ENCODE measurements at regions not wholly inside any gene's neighbourhood (a gene's known extent, or its start where the extent isn't known, plus 50 kb on each side); places are given as distances from the start of the nearest gene placed in this dataset.

DNA sequence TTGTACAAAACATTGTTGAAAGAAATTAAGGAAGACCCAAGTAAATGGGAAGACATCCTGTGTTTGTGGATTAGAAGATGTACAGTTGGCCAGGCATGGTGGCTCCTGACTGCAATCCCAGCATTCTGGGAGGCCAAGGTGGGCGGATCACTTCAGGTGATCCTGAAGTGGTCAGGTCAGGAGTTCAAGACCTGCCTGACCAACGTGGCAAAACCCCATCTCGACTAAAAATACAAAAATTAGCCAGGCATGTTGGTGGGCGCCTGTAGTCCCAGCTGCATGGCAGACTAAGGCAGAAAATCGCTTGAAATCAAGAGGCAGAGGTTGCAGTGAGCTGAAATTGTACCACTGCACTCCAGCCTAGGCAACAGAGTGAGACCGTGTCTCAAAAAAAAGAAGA lies 62.0 kb upstream of the SEPTIN5 start:
- Histone ChIP-seq H3K27ac (no peak overlapping the region), H3K9ac (no peak overlapping the region), H3K4me3 (no peak overlapping the region), H2AFZ (replicated peaks) (no peak overlapping the region), H3F3A (ENCODE audit: low read depth) (no peaks in the 10 kb centered on the region), H3K79me2 (ENCODE audit: low read depth) (no peaks in the 10 kb centered on the region), H4K20me1 (ENCODE audit: low read depth) (no peaks in the 10 kb centered on the region), H3K4me2 (no peak overlapping the region), H3K4me1 (no peaks in the 10 kb centered on the region), H3K27me3 (no peaks in the 10 kb centered on the region), H3K36me3 (no peaks in the 10 kb centered on the region), H3K9me3 (ENCODE audit: low read depth) (peaks cover 12% of the 10 kb centered on the region)
- TF ChIP-seq EZH2phosphoT487 (IDR thresholded peaks at IDR 0.05) = no peak
- no peak for TF ChIP-seq EZH2 (IDR thresholded peaks at IDR 0.05)
- TF ChIP-seq, protein P1, sequence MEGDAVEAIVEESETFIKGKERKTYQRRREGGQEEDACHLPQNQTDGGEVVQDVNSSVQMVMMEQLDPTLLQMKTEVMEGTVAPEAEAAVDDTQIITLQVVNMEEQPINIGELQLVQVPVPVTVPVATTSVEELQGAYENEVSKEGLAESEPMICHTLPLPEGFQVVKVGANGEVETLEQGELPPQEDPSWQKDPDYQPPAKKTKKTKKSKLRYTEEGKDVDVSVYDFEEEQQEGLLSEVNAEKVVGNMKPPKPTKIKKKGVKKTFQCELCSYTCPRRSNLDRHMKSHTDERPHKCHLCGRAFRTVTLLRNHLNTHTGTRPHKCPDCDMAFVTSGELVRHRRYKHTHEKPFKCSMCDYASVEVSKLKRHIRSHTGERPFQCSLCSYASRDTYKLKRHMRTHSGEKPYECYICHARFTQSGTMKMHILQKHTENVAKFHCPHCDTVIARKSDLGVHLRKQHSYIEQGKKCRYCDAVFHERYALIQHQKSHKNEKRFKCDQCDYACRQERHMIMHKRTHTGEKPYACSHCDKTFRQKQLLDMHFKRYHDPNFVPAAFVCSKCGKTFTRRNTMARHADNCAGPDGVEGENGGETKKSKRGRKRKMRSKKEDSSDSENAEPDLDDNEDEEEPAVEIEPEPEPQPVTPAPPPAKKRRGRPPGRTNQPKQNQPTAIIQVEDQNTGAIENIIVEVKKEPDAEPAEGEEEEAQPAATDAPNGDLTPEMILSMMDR (IDR thresholded peaks at IDR 0.05) = no peak
- Mint-ChIP-seq H3K36me3 (no peaks in the 10 kb centered on the region), H3K27me3 (ENCODE audit: insufficient read depth, low read depth) (peaks cover 2% of the 10 kb centered on the region), H3K9me3 (peaks cover 7% of the 10 kb centered on the region), H3K4me3 (no peak overlapping the region), H3K27ac (no peak overlapping the region), H3K4me1 (no peaks in the 10 kb centered on the region)
- no peak for DNase-seq (ENCODE audit: low spot score)

- Mint-ChIP-seq H3K27me3 (ENCODE audit: insufficient read depth, low read depth) (peaks cover 7% of the 10 kb centered on the region), H3K4me1 (no peaks in the 10 kb centered on the region), H3K4me3 (no peak overlapping the region), H3K9me3 (no peaks in the 10 kb centered on the region), H3K36me3 (no peaks in the 10 kb centered on the region), H3K27ac (no peak overlapping the region)
- H3F3A ChIP-seq (ENCODE audit: low read depth) = no peaks in the 10 kb centered on the region
- H3K4me1 ChIP-seq = no peaks in the 10 kb centered on the region
- DNase-seq (ENCODE audit: low spot score) = no peak
- no peaks in the 10 kb centered on the region for H3K27me3 ChIP-seq
- H3K4me3 ChIP-seq = no peak overlapping the region
- H3K27ac ChIP-seq = no peak overlapping the region
- TF ChIP-seq, protein P1 (IDR thresholded peaks at IDR 0.05) = no peak
- TF ChIP-seq EZH2 (IDR thresholded peaks at IDR 0.05) (no peak), EZH2phosphoT487 (IDR thresholded peaks at IDR 0.05) (no peak)
- peaks cover 3% of the 10 kb centered on the region for H3K9me3 ChIP-seq (ENCODE audit: low read depth)
- H2AFZ ChIP-seq (replicated peaks) = no peak overlapping the region
- no peak overlapping the region for H3K9ac ChIP-seq
- no peaks in the 10 kb centered on the region for H3K36me3 ChIP-seq
- no peaks in the 10 kb centered on the region for H4K20me1 ChIP-seq (ENCODE audit: low read depth)
- H3K4me2 ChIP-seq = no peak overlapping the region
- no peaks in the 10 kb centered on the region for H3K79me2 ChIP-seq (ENCODE audit: low read depth)
These were observed 59.8 kb upstream of the SEPTIN5 start for GRCh38 chr22:19654338-19654987.

GRCh38 chr22:19655399-19655798 lies 58.9 kb upstream of the SEPTIN5 start:
- H3K4me1 Mint-ChIP-seq = no peaks in the 10 kb centered on the region
- no peak for DNase-seq (ENCODE audit: low spot score)
- no peaks in the 10 kb centered on the region for H3K27me3 ChIP-seq
- H3K36me3 Mint-ChIP-seq = no peaks in the 10 kb centered on the region
- H2AFZ ChIP-seq (replicated peaks) = no peak overlapping the region
- H3K4me3 ChIP-seq = no peak overlapping the region
- no peaks in the 10 kb centered on the region for H4K20me1 ChIP-seq (ENCODE audit: low read depth)
- TF ChIP-seq EZH2phosphoT487 (IDR thresholded peaks at IDR 0.05) (no peak), EZH2 (IDR thresholded peaks at IDR 0.05) (no peak)
- TF ChIP-seq, protein P1 (IDR thresholded peaks at IDR 0.05) = no peak
- H3K27ac Mint-ChIP-seq = no peak overlapping the region
- H3K9ac ChIP-seq = no peak overlapping the region
- H3K27me3 Mint-ChIP-seq (ENCODE audit: insufficient read depth, low read depth) = peaks cover 8% of the 10 kb centered on the region
- no peaks in the 10 kb centered on the region for H3K36me3 ChIP-seq
- no peaks in the 10 kb centered on the region for H3F3A ChIP-seq (ENCODE audit: low read depth)
- H3K4me2 ChIP-seq = no peak overlapping the region
- H3K27ac ChIP-seq = no peak overlapping the region
- H3K79me2 ChIP-seq (ENCODE audit: low read depth) = no peaks in the 10 kb centered on the region
- H3K4me3 Mint-ChIP-seq = no peak overlapping the region
- no peaks in the 10 kb centered on the region for H3K9me3 Mint-ChIP-seq
- no peaks in the 10 kb centered on the region for H3K4me1 ChIP-seq
- H3K9me3 ChIP-seq (ENCODE audit: low read depth) = no peaks in the 10 kb centered on the region
